Fibroblast of upper back skin (primary cell): ENCODE measurements at regions not wholly inside any gene's neighbourhood (a gene's known extent, or its start where the extent isn't known, plus 50 kb on each side); places are given as distances from the start of the nearest gene placed in this dataset.

Experiments used
- DNase-seq: peaks from one replicate; pipeline ENCODE4 v3.0.0-alpha.2; 2013

- no peak for DNase-seq
Measured at GRCh38 chr2:611519-611918, 65.7 kb downstream of the TMEM18 start.

DNA sequence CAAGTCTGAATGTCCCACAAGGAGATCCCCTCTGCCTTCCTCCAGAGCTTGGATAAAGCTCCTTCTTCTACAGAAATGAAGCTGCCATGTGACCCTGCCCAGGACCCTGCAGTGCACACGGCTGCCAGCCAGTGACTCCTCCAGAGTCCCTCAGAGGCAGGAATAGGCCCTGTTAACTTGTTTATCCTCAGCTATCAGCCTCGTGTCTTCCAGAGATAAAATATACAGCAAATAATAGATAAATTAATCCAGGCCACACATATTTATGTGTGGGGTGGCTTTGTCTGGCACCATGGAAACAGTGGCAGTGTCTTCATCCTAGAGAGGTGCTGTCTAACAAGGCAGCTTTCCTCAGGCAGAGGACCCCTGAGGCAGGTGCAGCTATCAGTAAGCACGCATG is 66.7 kb downstream of the TMEM18 start:
- DNase-seq = no peak

GRCh38 chr2:609881-610280 is 67.3 kb downstream of the TMEM18 start:
- DNase-seq = no peak

DNA sequence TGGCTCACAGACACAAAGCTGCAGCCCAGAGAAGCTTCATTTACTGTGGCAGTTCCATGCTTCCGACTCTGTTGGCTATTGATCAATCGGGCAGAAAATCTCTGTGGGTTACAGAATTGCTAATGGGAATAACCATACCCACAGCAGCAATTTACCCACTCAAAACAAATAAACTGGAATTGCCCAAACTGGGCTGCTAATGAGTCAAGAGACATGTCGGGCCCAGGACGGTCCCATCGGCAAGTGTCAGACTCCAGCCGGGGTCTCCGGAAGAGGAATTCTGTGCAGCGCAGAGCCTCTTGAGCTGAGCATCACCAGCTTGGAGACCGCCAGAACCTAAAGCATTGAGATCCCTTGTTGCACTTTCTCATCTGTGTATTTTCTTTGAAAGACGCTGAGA is 67.8 kb downstream of the TMEM18 start:
- no peak for DNase-seq

GRCh38 chr2:608711-609110 is 68.5 kb downstream of the TMEM18 start:
- no peak for DNase-seq

GRCh38 chr2:608297-608696 is 68.9 kb downstream of the TMEM18 start:
- no peak for DNase-seq

- DNase-seq = no peak
Measured at GRCh38 chr2:607709-608108, 69.5 kb downstream of the TMEM18 start.

GRCh38 chr2:607172-607571 is 70.0 kb downstream of the TMEM18 start:
- DNase-seq = no peak

DNA sequence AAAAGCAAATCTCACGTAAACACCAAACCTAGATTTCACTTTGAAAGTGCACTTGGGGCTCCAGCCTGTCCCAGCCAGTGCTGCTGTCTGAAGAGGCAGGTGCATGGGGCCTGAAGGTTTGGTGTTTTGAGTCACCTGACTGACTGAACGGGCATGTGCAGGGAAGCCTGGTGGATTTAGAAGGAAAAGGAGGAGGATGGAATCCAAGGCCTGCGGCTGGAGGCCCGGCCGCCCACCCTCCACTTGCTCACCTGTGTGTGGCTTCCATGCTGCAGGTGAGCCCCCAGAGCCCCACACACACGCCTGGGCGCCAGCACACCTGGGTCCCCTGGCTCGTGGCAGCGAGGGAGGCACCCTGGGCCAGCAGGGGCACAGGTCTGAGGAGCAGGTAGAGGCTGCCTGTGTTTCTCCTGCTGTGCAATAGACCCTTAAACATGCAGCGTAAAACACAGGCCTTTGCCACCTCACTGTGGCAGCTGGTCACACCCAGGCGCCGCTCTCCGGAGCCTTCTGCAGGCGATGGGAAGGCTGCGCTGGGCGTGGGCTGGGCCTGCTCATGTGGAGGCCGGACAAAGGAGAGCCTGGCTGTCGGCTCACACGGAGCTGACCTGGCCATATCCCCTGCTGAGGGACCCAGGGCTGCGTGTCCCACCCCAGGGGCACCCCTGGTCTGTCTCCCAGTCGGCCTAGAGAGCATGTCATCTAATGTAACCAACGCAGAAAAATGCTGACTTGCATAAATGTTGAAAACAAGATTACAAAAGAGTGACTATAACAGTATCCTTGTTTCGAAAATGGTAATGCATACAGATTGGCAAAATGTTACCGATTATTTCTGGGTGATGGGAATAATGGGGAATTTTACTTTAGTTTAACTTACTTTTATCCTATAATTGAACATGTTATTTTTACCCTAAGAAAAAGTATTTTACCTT is 71.3 kb downstream of the TMEM18 start:
- DNase-seq = no peak

DNA sequence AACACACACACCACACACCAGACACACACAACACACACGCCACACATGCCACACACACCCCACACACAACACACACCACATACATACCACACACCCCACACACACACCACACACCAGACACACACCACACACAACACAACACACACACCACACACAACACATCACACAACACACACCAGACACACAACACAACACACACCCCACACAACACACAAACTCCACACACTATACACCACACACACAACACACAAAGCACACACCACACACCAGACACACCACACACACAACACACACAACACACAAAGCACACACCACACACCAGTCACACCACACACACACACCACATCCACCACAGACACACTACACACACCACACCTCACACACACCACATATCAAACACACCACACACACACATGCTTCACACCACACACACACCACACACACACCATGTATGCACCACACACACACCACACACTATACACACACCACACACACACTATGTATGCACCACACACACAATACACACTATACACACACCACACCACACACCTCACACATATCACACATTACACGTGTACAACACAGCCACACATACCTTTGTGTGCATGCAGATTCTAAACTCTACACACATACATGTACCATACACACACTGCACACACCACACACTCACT is 72.2 kb downstream of the TMEM18 start:
- DNase-seq = no peak

DNA sequence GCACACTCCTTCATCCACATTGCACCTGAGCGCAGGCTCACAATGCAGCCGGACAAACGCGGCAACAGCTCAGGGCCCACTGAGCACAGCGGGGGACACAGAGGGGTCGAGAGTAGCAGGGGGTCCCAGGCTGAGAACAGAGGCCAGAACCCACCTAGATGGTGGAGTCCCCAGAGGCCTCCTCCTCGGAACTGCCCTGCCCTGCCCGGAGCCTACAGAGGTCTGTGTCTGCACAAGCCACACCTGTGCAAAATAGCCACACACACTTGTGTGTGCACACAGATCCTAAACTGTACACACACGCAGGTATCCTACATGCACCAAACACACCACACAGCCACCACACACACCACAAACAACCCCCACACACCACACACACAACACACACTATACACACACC is 72.8 kb downstream of the TMEM18 start:
- no peak for DNase-seq

GRCh38 chr2:603869-604268 is 73.3 kb downstream of the TMEM18 start:
- no peak for DNase-seq

- no peak for DNase-seq
Measured at GRCh38 chr2:603427-603826, 73.8 kb downstream of the TMEM18 start.

DNA sequence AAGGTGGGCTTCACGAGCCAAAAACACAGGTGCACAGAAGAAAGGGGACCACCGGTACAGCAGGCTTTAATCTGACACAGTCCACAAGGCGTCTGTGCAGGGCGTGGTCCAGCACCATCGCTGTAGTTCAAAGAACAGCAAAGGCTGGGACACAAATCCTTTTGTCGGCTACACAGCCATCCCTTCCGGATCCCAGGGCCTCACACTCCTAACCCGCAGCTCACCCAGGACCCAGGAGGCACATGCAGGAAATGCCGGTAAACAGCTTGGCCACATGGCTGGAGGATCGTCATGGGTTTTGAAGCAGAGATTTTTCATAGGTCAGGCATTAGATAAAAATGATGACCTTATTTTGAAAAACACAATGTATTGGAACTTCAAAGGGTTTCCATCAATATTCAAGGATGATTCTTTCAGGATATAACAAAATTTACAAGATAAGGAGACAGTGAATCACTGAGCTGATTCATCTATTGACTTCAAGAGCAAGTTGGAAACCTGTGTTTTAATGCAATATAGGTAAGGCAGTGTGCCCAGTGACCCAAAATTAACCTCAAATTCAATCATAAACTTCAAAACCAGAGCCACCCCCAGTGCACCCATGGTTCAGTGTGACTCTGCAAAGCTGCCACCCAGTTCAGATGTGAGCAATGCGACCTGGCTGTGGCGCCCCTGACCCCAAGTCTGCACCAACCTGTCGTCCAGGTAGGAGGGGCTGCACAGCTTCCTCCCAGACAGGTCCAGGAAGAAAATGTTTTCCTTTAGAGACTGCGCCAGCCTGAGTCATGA is 74.4 kb downstream of the TMEM18 start:
- DNase-seq = no peak

DNA sequence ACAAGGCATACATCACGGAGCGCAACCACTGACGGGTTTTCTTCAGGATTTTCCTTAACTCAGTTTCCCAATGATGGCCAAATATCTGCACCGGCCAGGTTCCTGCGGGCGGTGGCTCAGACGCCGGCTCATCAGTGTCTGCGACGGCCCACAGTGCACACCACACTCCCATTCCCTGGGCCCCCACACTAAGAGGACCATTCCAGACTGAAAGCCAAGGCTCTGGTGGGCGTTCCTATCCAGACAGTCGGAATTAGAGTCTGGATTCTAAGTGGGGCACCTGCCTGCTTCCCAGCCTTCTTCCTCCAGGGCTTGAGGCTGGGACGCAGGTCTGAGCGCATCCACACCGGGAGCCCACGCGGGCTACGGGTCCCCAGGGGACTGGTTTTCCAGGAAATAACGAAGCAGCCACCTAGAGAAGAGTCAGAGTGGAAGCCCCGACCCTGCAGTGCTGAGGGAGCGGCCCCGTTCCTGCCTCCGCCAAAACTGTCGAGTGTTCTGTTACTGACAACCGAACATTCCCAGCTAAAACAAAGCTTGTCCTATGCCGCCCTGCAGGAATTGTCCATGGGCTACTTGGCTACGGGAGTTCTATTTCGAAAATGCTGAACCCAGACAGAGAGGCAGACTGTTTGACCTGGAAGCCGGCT is 75.3 kb downstream of the TMEM18 start:
- DNase-seq = no peak

DNA sequence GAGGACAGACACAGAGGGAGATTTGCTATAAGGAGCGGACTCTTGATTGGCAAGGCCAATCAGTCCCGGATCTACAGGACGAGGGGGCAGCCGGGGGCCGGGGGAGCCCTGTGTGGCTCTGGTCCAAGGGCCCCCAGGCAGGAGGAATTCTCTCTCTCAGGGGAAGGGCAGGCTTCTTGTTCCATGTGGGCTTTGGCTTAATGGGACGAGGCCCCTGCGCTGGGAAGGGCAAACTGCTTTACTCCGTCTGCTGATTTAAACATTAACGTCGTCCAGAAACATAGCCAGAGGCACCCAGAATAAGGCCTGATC is 75.9 kb downstream of the TMEM18 start:
- DNase-seq = no peak

- no peak for DNase-seq
Measured at GRCh38 chr2:600542-601386, 76.4 kb downstream of the TMEM18 start.

DNA sequence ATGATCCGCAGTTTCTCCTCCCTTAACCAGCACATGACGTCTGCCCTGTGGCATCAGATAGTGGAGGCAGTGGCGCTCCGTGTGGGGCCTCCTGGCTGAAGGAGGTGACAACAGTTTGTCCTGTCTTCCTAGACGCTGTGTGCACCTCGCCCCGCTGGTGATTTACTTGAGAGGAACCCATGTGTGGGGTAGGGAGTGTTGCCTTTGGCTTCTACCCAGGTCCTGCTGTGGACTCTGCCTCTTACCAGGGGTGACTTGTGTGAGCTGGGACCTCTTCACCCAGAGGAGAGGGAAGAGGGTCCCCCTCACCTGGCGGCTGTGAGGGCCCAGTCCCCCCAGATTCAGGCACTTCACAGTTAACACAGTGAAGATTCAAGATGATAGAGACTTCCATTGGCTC is 77.6 kb downstream of the TMEM18 start:
- no peak for DNase-seq

DNA sequence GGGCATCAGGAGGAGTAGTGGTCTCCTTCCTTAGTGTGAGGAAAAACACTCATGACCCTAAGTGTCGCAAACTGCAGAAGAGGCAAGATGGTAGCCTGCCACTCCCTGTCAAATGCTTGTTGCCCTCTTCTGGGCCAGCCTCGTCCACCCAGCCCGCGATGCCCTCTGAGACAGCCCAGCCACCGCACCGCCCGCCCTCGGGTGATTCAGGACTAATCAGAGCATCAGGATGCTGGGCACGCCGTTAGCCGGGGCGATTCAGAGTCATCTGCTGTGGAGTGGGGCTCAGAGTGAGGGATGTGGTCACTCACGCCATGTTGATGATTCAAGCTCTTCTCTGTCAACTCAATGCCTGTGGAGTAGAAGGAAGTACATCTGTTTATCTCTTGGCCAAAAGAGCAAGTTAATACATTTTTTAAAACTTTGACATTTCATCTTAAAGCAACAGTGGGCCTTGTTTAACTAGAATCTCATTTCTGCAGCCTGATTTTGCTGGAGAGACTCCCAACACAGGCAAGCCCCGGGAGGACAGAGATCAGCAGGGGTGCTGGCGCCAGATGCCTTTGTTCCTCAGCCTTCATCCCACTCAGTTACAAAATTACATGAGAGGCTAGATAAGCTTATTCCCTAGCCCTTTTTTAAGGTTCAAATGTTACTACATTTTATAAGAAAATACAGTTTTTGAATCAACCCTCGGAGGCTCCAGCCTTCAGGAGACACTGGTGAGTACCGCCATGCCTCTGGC is 79.0 kb downstream of the TMEM18 start:
- DNase-seq = no peak

DNA sequence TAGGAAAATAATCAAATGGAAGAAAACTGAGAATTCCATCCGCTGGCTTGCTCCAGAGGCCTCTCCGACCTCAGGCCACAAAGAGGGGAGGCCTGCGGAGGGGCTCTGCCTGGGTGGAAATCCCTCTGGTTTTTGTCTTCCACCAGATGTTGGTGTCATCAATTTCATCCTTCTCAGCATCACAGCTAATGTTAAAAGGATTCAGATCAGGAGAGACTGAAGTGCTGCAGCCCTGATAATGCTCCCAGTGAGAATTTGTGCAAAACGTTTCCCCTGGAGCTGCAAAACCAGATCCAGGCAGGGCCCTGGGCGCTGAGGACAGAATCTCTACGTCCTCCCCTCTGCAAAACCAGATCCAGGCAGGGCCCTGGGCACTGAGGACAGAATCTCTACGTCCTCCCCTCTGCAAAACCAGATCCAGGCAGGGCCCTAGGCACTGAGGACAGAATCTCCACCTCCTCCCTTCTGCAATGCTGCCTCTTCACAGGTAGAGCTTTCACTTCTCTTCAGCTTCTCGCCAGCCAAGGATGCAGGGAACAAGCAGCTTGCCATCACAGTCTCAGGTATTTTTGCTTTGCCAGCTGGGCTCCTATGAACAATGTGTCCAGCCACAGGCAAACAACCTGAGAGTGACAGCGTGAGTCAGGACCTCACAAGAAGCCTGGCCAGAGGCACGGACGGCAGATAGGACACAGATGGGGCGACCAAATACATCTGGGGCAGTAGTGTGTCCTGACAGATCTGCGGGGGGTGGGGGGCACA is 81.2 kb downstream of the TMEM18 start:
- no peak for DNase-seq
